Endothelial cell (in vitro differentiated cells): ENCODE measurements at regions not wholly inside any gene's neighbourhood (a gene's known extent, or its start where the extent isn't known, plus 50 kb on each side); places are given as distances from the start of the nearest gene placed in this dataset.

ENCODE experiments used
- DNase-seq: peaks from one replicate; pipeline ENCODE4 v3.0.0; 2021; ENCODE audit warnings: low spot score
- H3K27ac Mint-ChIP-seq: one replicate; pipeline ENCODE4 v1.8.0; 2021; ENCODE audit warnings: mixed read lengths, inconsistent platforms; ENCODE audit not compliant: unreplicated experiment
- H3K27me3 Mint-ChIP-seq: one replicate; pipeline ENCODE4 v1.8.0; 2021; ENCODE audit warnings: mild to moderate bottlenecking, moderate library complexity, mixed read lengths, inconsistent platforms; ENCODE audit not compliant: unreplicated experiment
- H3K36me3 Mint-ChIP-seq: one replicate; pipeline ENCODE4 v1.8.0; 2021; ENCODE audit warnings: mild to moderate bottlenecking, low read depth, mixed read lengths, inconsistent platforms; ENCODE audit not compliant: unreplicated experiment
- H3K4me1 Mint-ChIP-seq: one replicate; pipeline ENCODE4 v1.8.0; 2021; ENCODE audit warnings: mild to moderate bottlenecking, mixed read lengths, inconsistent platforms; ENCODE audit not compliant: unreplicated experiment
- H3K4me3 Mint-ChIP-seq: one replicate; pipeline ENCODE4 v1.8.0; 2021; ENCODE audit warnings: mild to moderate bottlenecking, mixed read lengths, inconsistent platforms; ENCODE audit not compliant: unreplicated experiment
- H3K9me3 Mint-ChIP-seq: one replicate; pipeline ENCODE4 v1.8.0; 2021; ENCODE audit warnings: mixed read lengths, inconsistent platforms; ENCODE audit not compliant: unreplicated experiment
- TF ChIP-seq, protein P1 (sequence below): fragments of 200-600 bp; sonication (generic); IDR thresholded peaks from one replicate; pipeline ENCODE4 v1.5.0; 2021; ENCODE audit warnings: antibody characterized with exemption; ENCODE audit not compliant: unreplicated experiment

- TF ChIP-seq, protein P1, sequence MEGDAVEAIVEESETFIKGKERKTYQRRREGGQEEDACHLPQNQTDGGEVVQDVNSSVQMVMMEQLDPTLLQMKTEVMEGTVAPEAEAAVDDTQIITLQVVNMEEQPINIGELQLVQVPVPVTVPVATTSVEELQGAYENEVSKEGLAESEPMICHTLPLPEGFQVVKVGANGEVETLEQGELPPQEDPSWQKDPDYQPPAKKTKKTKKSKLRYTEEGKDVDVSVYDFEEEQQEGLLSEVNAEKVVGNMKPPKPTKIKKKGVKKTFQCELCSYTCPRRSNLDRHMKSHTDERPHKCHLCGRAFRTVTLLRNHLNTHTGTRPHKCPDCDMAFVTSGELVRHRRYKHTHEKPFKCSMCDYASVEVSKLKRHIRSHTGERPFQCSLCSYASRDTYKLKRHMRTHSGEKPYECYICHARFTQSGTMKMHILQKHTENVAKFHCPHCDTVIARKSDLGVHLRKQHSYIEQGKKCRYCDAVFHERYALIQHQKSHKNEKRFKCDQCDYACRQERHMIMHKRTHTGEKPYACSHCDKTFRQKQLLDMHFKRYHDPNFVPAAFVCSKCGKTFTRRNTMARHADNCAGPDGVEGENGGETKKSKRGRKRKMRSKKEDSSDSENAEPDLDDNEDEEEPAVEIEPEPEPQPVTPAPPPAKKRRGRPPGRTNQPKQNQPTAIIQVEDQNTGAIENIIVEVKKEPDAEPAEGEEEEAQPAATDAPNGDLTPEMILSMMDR: no peak
- Mint-ChIP-seq H3K27me3 (no peaks in the 10 kb centered on the region), H3K27ac (no peak overlapping the region), H3K9me3 (no peaks in the 10 kb centered on the region), H3K4me3 (no peak overlapping the region), H3K4me1 (no peaks in the 10 kb centered on the region), H3K36me3 (no peaks in the 10 kb centered on the region)
- no peak for DNase-seq
These were observed 292.1 kb downstream of the LMO4 start for GRCh38 chr1:87620807-87621206.

GRCh38 chr1:87629673-87630072 is 301.0 kb downstream of the LMO4 start:
- H3K27ac Mint-ChIP-seq: no peak overlapping the region
- H3K36me3 Mint-ChIP-seq: no peaks in the 10 kb centered on the region
- no peaks in the 10 kb centered on the region for H3K4me1 Mint-ChIP-seq
- TF ChIP-seq, protein P1: no peak
- no peak for DNase-seq
- peaks cover 2% of the 10 kb centered on the region for H3K27me3 Mint-ChIP-seq
- H3K9me3 Mint-ChIP-seq: no peaks in the 10 kb centered on the region
- no peak overlapping the region for H3K4me3 Mint-ChIP-seq

DNA sequence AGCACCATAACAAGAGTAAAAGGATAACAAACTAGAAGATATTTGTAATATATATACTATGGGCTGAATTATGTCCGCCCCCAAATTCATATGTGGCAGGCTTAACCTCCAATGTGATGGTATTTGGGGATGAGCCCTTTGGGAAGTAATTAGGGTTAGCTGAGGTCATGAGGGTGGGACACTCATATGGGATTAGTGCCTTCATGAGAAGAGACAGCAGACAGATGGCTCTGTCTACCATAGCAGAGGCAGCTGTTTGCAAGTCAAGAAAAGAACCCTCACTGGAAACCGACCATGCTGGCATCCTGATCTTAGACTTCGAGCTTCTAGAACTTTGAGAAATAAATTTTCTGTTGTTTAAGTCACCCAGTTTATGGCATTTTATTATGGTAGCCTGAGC is 303.6 kb downstream of the LMO4 start:
- Mint-ChIP-seq H3K9me3 (no peaks in the 10 kb centered on the region), H3K27ac (no peak overlapping the region)
- TF ChIP-seq, protein P1: no peak

DNA sequence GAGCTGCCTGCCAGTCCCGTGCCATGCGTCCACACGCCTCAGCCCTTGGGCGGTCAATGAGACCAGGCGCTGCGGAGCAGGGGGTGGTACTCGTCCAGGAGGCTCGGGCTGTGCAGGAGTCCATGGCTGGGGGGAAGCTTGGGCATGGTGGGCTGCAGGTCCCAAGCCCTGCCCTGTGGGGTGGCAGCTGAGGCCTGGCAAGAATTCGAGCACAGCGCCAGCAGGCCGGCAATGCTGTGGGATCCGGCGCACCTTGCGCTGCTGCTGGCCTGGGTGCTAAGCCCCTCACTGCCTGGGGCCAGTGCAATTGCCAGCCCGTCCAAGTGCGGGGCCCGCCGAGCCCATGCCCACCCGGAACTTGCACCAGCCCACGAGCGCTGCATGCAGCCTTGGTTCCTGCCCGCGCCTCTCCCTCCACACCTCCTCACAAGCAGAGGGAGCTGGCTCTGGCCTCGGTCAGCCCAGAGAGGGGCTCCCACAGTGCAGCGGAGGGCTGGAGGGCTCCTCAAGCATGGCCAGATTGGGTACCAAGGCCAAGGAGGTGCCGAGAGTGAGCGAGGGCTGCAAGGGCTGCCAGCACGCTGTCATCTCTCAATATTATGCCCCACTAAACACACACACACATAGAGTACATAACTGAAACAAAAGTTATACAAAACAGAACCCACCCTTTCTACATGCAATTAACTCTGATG is 307.7 kb downstream of the LMO4 start:
- Mint-ChIP-seq H3K36me3 (no peaks in the 10 kb centered on the region), H3K4me1 (no peaks in the 10 kb centered on the region), H3K27ac (no peak overlapping the region), H3K4me3 (no peak overlapping the region), H3K9me3 (no peaks in the 10 kb centered on the region), H3K27me3 (peaks cover 5% of the 10 kb centered on the region)
- DNase-seq: no peak
- TF ChIP-seq, protein P1: no peak

More for the DNA sequence above, 303.6 kb downstream of the LMO4 start:
- H3K27me3 Mint-ChIP-seq: peaks cover 3% of the 10 kb centered on the region
- no peaks in the 10 kb centered on the region for H3K36me3 Mint-ChIP-seq
- H3K4me1 Mint-ChIP-seq: no peaks in the 10 kb centered on the region
- no peak overlapping the region for H3K4me3 Mint-ChIP-seq
- no peak for DNase-seq

GRCh38 chr1:87638636-87639035 is 310.0 kb downstream of the LMO4 start:
- TF ChIP-seq, protein P1: no peak
- H3K4me1 Mint-ChIP-seq: peaks cover 14% of the 10 kb centered on the region
- DNase-seq: no peak
- no peaks in the 10 kb centered on the region for H3K36me3 Mint-ChIP-seq
- H3K27ac Mint-ChIP-seq: no peak overlapping the region
- H3K4me3 Mint-ChIP-seq: no peak overlapping the region
- H3K9me3 Mint-ChIP-seq: no peaks in the 10 kb centered on the region
- peaks cover 5% of the 10 kb centered on the region for H3K27me3 Mint-ChIP-seq
